ENCODE measurements at regions not wholly inside any gene's neighbourhood (a gene's known extent, or its start where the extent isn't known, plus 50 kb on each side); places are given as distances from the start of the nearest gene placed in this dataset.
"Not testable (repeated sequence)": the region's sequence is repeated elsewhere in the genome, so short reads cannot be mapped to it uniquely, and the experiment has no call there.

DNA sequence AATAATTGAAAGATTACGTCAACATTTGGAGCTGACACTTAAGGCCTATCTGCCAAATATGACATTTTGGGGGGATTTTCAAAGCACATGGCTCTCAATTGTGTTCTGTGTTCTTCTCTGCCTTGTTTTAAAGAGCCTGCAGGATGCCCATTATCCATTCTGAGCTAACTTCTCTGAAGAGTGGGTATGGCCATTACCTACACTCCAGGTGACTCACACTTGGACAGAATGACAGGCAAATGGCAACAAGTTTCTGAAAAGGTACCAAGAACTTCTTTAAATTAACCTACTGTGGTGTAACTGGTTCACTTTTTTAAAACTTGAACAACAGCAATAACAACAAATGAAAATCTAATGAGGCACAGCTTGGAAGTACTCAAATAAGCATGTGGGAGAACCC is 834.9 kb upstream of the SLC39A10 start:
- POLR2A ChIA-PET = no interaction called here
- CTCF ChIA-PET = no interaction called here

DNA sequence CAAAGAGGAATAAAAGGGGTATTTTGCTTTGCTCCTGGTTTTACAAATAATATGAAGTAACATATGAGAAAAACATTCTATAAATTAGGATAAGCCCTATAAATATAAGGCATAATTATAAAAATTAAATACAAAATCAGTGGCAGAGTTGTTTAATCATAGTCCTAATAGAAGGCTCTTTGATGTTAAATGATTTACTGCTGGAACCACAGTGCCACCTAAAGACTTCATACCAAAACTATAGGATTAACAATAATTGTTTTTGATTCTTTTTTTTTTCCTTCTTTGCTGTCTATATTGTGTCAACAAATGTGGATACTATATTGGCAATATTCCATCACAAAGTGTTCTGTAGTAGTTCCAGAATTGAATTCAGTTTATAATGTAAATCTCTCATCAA is 837.7 kb upstream of the SLC39A10 start:
- CTCF ChIA-PET = no interaction called here

DNA sequence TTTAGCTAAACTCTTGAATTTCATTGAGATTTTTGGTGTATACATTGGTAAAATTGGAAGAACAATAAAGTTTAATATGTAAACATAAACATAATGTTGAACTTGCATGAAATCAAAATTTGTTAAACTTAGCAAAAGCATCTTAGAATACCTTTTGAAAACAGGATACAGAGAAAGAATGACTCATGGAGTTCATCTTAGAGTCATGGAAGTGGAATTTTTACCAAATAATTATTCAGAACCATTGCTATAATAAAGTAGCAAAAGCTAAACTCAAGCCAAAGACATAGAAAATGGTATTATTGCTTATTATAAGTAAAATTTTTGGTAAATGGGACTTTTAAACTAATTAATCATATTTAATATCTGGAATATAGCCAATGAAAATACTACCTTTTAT is 841.6 kb upstream of the SLC39A10 start:
- CTCF ChIA-PET = no interaction called here
- POLR2A ChIA-PET = no interaction called here

More for the DNA sequence above, 837.7 kb upstream of the SLC39A10 start:
- POLR2A ChIA-PET = no interaction called here

DNA sequence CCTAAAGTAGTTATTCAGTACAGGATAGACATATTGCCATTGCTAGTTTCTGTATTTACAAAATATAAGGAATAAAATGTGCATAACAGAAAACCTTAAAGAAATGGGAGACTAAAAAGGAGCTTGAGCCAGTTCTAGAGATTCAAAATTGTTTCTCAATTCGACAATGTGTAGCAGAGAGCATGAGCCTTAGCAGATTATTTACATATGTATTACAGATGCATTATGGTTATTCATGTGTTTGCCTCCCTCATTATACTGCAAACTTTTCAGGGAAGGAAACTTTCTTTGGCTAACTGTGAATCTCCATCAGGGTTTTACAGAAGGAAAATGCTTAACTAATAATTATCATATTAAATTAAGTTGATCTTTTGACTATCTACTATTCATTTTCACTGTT is 854.4 kb upstream of the SLC39A10 start:
- CTCF ChIA-PET = no interaction called here
- POLR2A ChIA-PET = no interaction called here

DNA sequence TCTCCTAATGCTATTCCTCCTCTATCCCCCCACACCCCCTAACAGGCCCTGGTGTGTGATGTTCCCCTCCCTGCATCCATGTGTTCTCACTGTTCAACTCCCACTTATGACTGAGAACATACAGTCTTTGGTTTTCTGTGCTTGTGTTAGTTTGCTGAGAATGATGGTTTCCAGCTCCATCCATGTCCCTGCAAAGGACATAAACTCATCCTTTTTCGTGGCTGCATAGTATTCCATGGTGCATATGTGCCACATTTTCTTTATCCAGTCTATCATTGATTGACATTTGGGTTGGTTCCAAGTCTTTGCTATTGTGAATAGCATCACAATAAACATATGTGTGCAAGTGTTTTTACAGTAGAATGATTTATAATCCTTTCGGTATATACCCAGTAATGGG is 870.0 kb upstream of the SLC39A10 start:
- CTCF ChIA-PET, POLR2A ChIA-PET: not testable (repeated sequence)

DNA sequence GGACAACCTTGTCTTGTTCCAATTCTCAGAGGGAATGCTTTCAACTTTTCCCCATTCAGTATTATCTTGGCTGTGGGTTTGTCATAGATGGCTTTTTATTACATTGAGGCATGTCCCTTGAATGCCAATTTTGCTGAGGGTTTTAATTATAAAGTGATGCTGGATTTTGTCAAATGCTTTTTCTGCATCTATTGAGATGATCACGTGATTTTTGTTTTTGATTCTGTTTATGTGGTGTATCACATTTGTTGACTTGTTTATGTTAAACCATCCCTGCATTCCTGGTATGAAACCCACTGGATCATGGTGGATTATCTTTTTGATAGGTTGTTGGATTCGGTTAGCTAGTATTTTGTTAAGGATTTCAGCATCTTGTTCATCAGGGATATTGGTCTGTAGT is 885.6 kb upstream of the SLC39A10 start:
- CTCF ChIA-PET, POLR2A ChIA-PET: not testable (repeated sequence)

DNA sequence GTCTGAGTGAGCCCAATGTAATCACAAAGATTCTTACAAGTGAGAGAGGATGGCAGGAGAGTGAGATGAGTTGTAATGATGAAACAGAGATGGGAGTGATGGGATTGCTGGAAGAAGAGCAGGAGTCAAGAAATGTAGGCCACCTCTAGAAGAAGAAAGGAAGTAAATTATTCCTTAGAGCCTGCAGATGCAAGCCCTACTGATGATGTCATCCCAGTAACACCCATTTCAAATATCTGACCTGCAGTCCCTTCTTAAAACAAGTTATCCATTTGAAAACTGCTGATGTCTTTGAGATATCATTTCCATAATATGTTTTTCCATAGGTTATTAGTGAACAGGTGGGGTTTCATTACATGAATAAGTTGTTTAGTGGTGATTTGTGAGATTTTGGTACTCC is 888.0 kb upstream of the SLC39A10 start:
- CTCF ChIA-PET = no interaction called here
- POLR2A ChIA-PET = no interaction called here

DNA sequence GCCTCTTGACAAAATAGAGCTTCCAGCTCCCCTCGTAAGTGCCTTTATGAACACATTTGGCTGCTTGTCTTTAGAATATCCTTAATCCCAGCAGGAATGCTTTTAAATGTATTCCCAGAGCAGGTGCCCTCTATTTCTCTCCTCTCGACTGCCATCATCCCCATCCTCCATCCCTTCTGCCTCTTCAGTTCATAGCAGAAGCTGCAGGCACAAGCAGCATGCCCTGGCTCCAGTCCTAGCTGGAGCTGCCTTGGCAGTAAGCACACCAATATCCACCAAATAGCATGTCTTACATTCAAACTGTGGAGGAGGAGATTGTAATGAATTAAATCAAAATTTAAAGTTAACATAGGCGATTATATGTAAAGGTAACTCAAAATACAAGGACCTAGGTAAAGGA is 891.3 kb upstream of the SLC39A10 start:
- ChIA-PET POLR2A (no interaction called here), CTCF (no interaction called here)

DNA sequence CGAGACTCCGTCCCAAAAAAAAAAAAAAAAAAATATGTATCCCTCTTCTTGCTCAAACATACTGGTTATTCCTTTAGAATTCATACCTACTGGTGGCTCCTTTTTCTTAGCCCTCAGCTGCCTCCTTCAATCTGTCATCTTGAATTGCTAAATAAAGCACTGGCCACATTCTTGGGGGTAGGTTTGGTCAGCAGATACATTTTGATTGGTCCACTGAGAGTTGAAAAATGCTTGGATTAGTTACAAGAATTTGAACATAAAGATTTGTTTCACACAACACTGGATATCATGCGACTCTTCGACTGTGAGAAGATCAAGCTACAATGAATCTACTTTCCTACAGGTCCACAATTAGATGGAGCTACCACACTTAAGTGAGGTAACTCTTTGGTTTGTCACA is 906.1 kb upstream of the SLC39A10 start:
- POLR2A ChIA-PET = no interaction called here
- CTCF ChIA-PET = no interaction called here

DNA sequence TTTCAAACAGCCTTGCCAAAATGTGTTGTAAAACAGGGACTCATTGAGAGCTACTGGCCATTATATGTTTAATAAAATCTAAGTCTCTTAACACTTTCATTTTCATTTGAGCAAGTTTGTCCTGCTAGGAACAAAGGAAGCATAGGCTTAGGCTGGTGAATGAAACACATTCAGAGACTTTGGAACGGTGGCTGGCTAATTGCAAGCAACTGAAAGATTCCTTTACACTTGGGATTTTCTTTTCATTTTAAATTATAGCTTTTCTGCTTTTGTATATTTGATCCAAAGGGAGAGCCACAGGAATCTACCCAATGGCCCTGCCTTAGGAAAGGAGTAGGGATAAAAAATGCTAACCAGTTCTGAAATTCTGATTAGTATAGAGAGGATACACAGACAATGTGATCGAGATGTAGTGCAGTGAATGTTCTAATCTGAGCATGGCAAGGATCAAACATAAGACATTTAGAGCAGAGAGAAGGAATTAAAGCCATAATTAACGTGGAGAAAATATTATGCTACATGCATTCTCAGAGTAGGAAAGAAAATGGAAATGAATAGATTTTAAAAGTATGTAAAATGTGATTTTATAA is 911.4 kb upstream of the SLC39A10 start:
- POLR2A ChIA-PET = no interaction called here
- CTCF ChIA-PET = no interaction called here

DNA sequence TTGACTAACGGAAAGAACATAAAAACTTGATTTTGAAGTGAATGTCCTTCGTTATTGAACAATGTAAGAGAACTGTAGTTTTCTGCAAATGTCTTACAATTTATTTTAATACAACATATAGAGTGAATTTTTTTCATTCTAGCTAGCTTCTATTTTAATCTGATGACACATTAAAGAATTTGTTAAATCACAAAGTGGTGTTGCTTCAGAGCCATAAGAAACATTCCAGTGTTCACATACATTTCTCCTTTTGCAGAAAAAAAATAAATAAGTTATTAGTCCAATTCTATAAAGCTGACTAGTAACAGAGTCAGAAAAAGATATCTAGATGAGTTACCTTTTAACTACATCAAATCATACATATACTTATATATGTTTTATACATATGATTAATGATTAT is 914.3 kb upstream of the SLC39A10 start:
- ChIA-PET POLR2A (no interaction called here), CTCF (no interaction called here)

DNA sequence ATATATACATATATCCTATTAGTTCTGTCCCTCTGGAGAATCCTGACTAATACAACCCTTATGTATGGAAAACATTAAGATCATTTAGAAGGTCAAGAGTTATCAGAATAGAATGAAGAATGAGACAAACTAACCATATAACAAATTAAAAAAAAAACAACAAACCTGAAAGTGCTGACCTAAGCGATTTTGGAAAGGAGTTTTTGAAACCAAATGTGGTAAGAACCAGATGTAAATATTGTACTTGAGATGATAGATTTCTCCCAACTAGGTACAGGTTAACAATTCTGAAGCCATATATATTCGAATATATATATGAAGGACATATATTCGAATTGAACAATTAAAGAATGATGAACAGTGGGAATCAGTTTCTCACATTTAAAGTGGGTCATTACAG is 917.8 kb upstream of the SLC39A10 start:
- ChIA-PET POLR2A (no interaction called here), CTCF (no interaction called here)

DNA sequence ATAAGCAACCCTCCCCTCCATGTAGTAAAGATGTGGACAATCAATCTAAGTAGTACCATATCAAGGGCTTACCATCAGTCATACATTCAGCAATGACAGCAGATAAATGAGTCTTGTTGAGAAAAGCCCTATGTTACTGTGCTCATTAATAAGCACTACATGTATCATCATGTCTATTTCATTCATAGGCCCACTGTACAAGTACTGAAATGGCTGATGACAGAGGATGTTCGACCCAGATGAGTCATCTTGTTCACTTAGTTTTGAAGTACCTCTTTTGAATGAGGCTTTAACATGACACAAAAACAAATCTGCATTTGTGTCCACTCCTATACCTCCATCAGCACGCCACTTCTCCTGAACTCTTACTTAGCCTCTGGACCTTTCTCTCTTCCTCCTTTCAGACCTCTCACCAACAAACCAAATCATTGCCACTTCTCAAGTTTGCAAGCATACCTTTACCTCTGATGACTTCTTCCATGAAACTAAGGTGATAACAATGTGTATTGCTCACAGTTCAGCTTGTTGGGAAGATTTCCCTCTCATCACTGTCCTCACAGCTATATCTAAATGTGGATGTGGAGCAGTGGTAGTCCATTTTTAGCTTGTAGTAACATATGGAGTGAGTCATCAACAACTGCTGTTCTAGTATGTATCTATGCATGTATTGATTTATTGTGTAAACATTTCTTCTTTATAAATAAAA is 921.0 kb upstream of the SLC39A10 start:
- ChIA-PET CTCF (no interaction called here), POLR2A (no interaction called here)

DNA sequence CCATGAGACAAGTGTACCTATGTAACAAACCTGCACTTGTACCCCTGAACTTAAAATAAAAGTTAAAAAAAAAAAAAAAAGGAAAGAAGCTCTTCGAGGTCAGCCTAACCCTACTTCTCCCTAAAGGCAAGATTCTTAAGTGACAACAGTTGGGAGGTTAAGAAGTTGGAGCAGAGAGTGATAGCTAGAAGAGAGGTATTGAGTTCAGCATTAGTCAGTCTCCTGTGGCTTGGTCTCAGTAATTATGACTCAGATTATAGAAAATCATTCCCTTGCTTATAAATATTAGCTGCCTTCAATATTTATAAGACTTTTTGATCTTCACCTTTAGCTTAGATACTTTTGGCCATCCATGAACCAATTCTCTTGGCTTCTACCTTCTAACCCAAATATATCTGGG is 926.8 kb upstream of the SLC39A10 start:
- ChIA-PET POLR2A (no interaction called here), CTCF (no interaction called here)

DNA sequence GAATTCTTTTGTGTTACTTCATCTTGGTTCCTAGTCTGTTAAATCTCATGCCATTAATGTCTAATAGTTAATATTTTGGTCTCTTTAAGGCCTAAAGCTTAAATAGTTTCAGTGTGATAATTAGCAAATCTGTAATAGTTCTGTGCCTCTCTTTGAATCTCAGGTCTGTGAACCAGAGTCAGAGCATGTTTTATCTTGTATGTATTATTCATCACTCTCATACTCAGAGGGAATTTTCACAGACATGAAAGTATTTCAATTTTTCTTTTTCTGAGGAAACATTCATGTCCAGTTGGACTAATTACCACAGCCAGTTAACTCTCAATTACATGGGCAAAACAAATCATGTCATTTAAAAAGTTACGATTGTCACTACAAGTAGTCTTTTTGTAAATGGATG is 931.9 kb upstream of the SLC39A10 start:
- POLR2A ChIA-PET = no interaction called here
- CTCF ChIA-PET = no interaction called here

DNA sequence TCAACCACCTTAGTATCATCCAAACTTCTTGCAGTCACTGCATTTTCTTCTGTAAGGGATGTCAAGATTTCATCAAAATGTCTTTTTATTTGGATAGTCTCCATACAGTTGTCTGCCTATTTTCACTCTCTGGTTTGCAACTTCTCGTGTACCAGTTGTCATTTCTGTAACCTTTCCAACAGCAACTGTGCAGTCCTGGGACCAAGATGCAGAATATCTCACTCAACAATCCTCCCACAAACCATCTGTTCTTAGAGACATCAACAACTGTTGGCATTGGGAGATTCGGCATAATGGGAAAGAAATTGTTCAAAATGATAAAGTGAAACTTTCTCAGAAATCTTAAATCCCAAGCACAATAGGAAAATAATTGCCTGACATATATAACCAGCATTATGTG is 933.6 kb upstream of the SLC39A10 start:
- ChIA-PET POLR2A (no interaction called here), CTCF (no interaction called here)

DNA sequence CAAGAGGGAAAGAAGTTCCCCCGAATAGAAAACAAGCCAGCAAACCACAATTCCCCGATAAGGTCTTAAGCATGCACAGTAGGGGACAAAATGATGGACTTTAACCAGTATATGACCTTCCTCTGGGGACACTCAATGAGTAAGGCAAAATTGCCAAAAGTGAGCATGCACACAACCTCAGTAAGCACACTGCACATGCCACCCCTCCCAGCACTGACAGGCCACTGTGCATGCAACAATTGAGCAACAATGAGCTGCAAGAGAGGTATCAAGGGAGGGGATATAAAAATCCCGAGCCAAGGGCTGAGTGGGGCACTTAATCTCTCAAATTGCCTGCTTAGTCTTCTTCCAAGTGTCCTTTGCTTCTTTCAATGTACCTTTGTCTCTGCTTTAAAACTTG is 935.8 kb upstream of the SLC39A10 start:
- ChIA-PET CTCF (no interaction called here), POLR2A (no interaction called here)

DNA sequence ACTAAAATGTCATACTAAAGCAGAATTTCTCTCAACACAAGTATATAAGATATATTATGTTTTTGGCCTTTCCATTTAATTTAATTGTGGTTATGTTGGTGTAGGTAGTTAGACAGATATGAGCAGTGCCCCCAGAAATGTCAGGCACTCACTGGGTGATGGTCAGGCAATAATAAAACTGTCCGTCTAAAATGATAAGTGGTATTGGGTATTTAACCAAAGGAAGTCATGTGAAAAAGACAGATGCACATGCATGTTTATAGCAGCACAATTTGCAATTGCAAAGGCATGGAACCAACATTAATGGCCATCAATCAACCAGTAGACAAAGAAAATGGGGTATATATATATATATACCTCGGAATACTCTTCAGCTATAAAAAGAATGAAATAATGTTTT is 936.6 kb upstream of the SLC39A10 start:
- ChIA-PET CTCF (no interaction called here), POLR2A (no interaction called here)

DNA sequence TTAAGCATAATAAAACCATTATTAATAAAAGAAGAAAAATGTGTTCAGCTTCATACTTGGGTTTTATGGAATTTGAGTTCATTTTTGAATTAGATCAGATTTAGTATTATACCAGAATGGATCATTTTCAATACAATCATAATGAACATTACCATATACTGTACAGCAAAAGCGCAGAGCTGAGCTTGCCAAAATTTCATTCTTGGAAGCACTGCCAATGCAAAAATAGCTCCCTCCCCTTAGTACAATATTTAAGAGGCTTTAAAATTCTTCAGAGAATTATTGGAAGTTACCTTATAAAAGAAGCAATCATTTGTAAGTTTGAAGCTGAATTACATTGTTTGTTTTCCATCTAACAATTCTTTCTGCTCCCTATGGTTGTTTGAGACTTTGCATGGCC is 938.1 kb upstream of the SLC39A10 start:
- CTCF ChIA-PET = no interaction called here
- POLR2A ChIA-PET = no interaction called here

DNA sequence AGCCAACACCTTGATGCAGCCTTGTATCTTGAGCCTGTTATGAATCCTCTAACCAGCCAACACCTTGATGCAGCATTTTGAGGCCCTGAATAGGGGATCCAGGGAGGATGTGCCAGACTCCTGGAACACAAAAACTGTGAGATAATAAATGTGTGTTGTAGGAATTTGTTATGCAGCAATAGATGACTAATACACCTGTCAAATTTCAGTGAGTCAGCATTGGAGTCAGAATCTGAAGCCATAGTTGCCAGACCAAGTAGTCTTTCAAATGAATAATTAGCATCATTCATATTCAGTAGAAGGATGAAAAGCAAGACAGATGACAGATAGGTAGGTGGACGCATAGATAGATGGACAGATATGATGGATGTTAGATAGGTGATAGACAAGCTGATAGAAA is 942.5 kb upstream of the SLC39A10 start:
- CTCF ChIA-PET = no interaction called here
- POLR2A ChIA-PET = no interaction called here

DNA sequence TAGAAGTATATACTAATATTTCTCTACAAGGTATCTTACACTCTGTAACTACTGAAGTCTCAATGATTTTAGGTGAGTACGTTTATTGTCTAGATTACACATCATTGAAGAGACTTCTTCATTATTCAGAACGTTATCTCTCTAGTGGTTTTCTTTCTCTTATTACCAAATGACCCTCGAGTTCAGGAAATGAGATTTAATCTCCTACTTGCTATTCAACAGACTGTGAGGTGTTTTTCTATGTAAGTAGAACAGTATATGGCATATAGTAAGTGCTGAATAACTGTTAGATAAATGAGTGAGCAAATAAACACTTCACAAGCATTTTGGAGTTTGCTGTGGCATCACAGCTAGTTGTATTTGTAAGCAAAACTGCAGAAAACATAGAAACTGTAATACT is 947.2 kb upstream of the SLC39A10 start:
- ChIA-PET CTCF (no interaction called here), POLR2A (no interaction called here)

DNA sequence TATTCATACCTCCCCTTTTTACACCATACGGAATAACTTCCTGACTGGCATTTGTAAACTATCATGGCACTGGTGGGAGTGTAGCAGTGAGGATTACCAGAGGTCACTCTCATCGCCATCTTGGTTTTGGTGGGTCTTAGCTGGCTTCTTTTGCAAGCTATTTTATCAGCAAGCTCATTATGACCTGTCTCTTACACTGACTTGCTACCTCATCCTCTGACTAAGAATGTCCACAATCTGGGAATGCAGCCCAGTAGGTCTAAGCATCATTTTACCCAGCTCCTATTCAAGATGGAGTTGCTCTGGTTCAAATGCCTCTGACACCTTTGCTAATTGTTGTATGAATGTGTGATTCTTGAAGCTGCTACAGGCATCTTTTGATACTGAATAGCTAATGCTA is 950.8 kb upstream of the SLC39A10 start:
- POLR2A ChIA-PET = no interaction called here
- CTCF ChIA-PET = no interaction called here

DNA sequence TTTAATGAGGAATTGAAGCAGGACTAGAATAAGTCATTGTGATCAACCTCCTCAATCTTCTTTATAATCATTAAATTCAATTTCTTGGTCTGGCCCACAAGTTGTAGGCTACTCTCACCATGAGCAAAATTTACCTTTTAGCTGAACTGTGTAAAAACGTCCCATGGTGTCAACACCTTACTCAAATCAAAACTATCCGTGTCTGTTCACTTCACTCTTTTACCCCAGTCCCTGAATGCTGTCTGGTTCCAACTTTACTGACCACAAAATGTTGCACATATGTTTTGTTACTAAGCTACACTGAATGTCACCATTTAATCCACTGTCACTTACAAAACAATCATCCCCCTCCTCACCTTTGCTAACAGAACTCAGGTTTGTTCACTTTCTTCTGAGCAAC is 951.6 kb upstream of the SLC39A10 start:
- ChIA-PET POLR2A (no interaction called here), CTCF (no interaction called here)
